ENCODE measurements at regions not wholly inside any gene's neighbourhood (a gene's known extent, or its start where the extent isn't known, plus 50 kb on each side); places are given as distances from the start of the nearest gene placed in this dataset.

GRCh38 chr2:206845877-206846276, 80.5 kb downstream of the FASTKD2 start:
- no peak overlapping the region for H3K4me3 Mint-ChIP-seq
- H3K27ac Mint-ChIP-seq: no peak overlapping the region
- H3K27me3 Mint-ChIP-seq: no peaks in the 10 kb centered on the region
- no peaks in the 10 kb centered on the region for H3K4me1 Mint-ChIP-seq (ENCODE audit: unreplicated experiment)
- TF ChIP-seq, protein P1, sequence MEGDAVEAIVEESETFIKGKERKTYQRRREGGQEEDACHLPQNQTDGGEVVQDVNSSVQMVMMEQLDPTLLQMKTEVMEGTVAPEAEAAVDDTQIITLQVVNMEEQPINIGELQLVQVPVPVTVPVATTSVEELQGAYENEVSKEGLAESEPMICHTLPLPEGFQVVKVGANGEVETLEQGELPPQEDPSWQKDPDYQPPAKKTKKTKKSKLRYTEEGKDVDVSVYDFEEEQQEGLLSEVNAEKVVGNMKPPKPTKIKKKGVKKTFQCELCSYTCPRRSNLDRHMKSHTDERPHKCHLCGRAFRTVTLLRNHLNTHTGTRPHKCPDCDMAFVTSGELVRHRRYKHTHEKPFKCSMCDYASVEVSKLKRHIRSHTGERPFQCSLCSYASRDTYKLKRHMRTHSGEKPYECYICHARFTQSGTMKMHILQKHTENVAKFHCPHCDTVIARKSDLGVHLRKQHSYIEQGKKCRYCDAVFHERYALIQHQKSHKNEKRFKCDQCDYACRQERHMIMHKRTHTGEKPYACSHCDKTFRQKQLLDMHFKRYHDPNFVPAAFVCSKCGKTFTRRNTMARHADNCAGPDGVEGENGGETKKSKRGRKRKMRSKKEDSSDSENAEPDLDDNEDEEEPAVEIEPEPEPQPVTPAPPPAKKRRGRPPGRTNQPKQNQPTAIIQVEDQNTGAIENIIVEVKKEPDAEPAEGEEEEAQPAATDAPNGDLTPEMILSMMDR (conservative IDR thresholded peaks at IDR 0.05): no peak
- no peaks in the 10 kb centered on the region for H3K9me3 Mint-ChIP-seq
- no peaks in the 10 kb centered on the region for H3K36me3 Mint-ChIP-seq
- DNase-seq (ENCODE audit: extremely low spot score, unreplicated experiment): no peak

DNA sequence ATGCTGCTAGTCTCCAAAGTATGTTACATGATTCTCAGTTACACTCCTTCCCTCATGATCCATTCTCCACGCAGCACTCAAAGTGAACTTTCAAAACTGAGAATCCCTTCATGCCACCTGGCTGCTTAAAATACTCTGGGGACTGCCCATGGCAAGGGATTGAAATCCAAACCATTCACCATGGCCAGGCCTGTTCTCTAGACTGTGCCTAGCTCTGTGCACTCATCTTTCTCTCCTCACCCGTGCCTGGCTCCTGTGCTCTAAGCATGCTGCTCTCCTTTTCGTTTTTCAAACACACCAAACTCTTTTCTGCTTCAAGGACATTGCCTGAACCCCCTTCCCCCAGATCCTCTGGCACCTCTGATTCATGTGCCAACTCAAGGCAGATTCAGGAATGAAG, 80.9 kb downstream of the FASTKD2 start:
- Mint-ChIP-seq H3K4me3 (no peak overlapping the region), H3K27me3 (no peaks in the 10 kb centered on the region), H3K27ac (no peak overlapping the region), H3K4me1 (ENCODE audit: unreplicated experiment) (no peaks in the 10 kb centered on the region), H3K9me3 (no peaks in the 10 kb centered on the region), H3K36me3 (no peaks in the 10 kb centered on the region)
- TF ChIP-seq, protein P1 (conservative IDR thresholded peaks at IDR 0.05): no peak
- DNase-seq (ENCODE audit: extremely low spot score, unreplicated experiment): no peak

GRCh38 chr2:206846981-206847834, 81.8 kb downstream of the FASTKD2 start:
- H3K4me1 Mint-ChIP-seq (ENCODE audit: unreplicated experiment): no peaks in the 10 kb centered on the region
- TF ChIP-seq, protein P1 (conservative IDR thresholded peaks at IDR 0.05): no peak
- no peak for DNase-seq (ENCODE audit: extremely low spot score, unreplicated experiment)
- no peaks in the 10 kb centered on the region for H3K9me3 Mint-ChIP-seq
- no peak overlapping the region for H3K4me3 Mint-ChIP-seq
- no peaks in the 10 kb centered on the region for H3K36me3 Mint-ChIP-seq
- H3K27me3 Mint-ChIP-seq: no peaks in the 10 kb centered on the region
- no peak overlapping the region for H3K27ac Mint-ChIP-seq

- TF ChIP-seq, protein P1 (conservative IDR thresholded peaks at IDR 0.05): no peak
- no peak overlapping the region for H3K27ac Mint-ChIP-seq
- no peaks in the 10 kb centered on the region for H3K27me3 Mint-ChIP-seq
- H3K4me1 Mint-ChIP-seq (ENCODE audit: unreplicated experiment): no peaks in the 10 kb centered on the region
- no peak overlapping the region for H3K4me3 Mint-ChIP-seq
- no peaks in the 10 kb centered on the region for H3K9me3 Mint-ChIP-seq
- no peak for DNase-seq (ENCODE audit: extremely low spot score, unreplicated experiment)
- H3K36me3 Mint-ChIP-seq: no peaks in the 10 kb centered on the region
Observed at GRCh38 chr2:206850369-206850768, 85.0 kb downstream of the FASTKD2 start.

- no peaks in the 10 kb centered on the region for H3K9me3 Mint-ChIP-seq
- H3K36me3 Mint-ChIP-seq: no peaks in the 10 kb centered on the region
- no peak overlapping the region for H3K27ac Mint-ChIP-seq
- DNase-seq (ENCODE audit: extremely low spot score, unreplicated experiment): no peak
- TF ChIP-seq, protein P1 (conservative IDR thresholded peaks at IDR 0.05): no peak
- no peaks in the 10 kb centered on the region for H3K4me1 Mint-ChIP-seq (ENCODE audit: unreplicated experiment)
- no peak overlapping the region for H3K4me3 Mint-ChIP-seq
- no peaks in the 10 kb centered on the region for H3K27me3 Mint-ChIP-seq
Observed at GRCh38 chr2:206851521-206851920, 86.1 kb downstream of the FASTKD2 start.
